ENCODE measurements at regions not wholly inside any gene's neighbourhood (a gene's known extent, or its start where the extent isn't known, plus 50 kb on each side); places are given as distances from the start of the nearest gene placed in this dataset.
"Not testable (repeated sequence)": the region's sequence is repeated elsewhere in the genome, so short reads cannot be mapped to it uniquely, and the experiment has no call there.

- not testable (repeated sequence) for DNase-seq
These were observed 62.6 kb upstream of the BDH1 start for GRCh38 chr3:197618408-197618807.

GRCh38 chr3:197615430-197615829, 59.7 kb upstream of the BDH1 start:
- no peak for DNase-seq

GRCh38 chr3:197614134-197614533, 58.4 kb upstream of the BDH1 start:
- not testable (repeated sequence) for DNase-seq

GRCh38 chr3:197613199-197613598, 57.4 kb upstream of the BDH1 start:
- DNase-seq: peak; percentile 28

GRCh38 chr3:197611255-197611654, 55.5 kb upstream of the BDH1 start:
- DNase-seq: no peak

DNA sequence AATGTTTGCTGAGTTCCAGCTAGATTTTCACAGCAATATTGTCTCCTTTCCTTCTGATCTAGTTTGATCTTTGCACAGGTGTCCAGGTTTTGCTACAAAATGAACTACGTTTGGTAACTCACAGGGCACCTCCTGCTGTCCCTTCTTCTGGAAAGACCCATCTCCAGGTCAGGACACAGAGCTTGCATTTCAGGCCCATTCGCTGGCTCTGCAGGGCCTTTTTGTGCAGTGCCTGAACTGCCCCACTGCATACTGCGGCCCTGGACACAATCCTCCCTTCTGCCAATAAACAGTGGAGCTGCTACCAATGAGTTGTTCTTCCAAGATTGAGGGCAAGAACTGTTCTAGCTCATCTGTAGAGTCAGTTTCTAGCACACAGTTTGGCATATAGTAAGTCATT, 50.7 kb upstream of the BDH1 start:
- no peak for DNase-seq

Data from activated CD8-positive, alpha-beta memory T cell treated with anti-CD3 and anti-CD28 coated beads, Interleukin-2, amount 50 U/mL, for 4 hours (primary cell).